Sigmoid colon (tissue), 6 donors: ENCODE measurements at regions not wholly inside any gene's neighbourhood (a gene's known extent, or its start where the extent isn't known, plus 50 kb on each side); places are given as distances from the start of the nearest gene placed in this dataset.
"Not testable (repeated sequence)": the region's sequence is repeated elsewhere in the genome, so short reads cannot be mapped to it uniquely, and the experiment has no call there.

Source experiments
- DNase-seq: peaks from one replicate; pipeline ENCODE4 v3.0.0-alpha.2; 2019
- H3K27ac ChIP-seq, 4 donors: fragments of 200-600 bp; sonication (generic); one replicate each; pipeline ENCODE4 v1.5.1; 2016 to 2019; ENCODE audit warnings: mild to moderate bottlenecking in 1 of 4
- H3K27me3 ChIP-seq, 3 donors: fragments of 200-600 bp; sonication (generic); one replicate each; pipeline ENCODE4 v1.5.1; 2019; ENCODE audit warnings: mild to moderate bottlenecking in 1 of 3
- H3K36me3 ChIP-seq, 4 donors: fragments of 200-600 bp; sonication (generic); one replicate each; pipeline ENCODE4 v1.5.1; 2016 to 2019
- H3K4me1 ChIP-seq, 4 donors: fragments of 200-600 bp; sonication (generic); one replicate each; pipeline ENCODE4 v1.5.1; 2017 to 2019
- H3K4me3 ChIP-seq, 4 donors: fragments of 200-600 bp; sonication (generic); one replicate each; pipeline ENCODE4 v1.5.1; 2017 to 2019; ENCODE audit warnings: mild to moderate bottlenecking in 2 of 4, moderate library complexity in 1 of 4
- H3K9me3 ChIP-seq, 4 donors: fragments of 200-600 bp in 3 of 4; sonication (generic) in 3 of 4; one replicate each; pipeline versions ENCODE4 v1.5.1 to v1.6.1; 2013 to 2019
- EP300 ChIP-seq, 4 donors: sonication (generic); formaldehyde crosslinking; IDR thresholded peaks; one replicate each; pipeline ENCODE4 v1.6.1; 2017; ENCODE audit warnings: antibody characterized with exemption in 4 of 4
- POLR2A ChIP-seq, 2 donors: fragments of 450-650 bp; IDR thresholded peaks; one replicate each; pipeline ENCODE4 v1.6.1; 2016; ENCODE audit warnings: antibody characterized with exemption in 2 of 2, mild to moderate bottlenecking in 2 of 2, moderate library complexity in 2 of 2
- POLR2AphosphoS5 ChIP-seq, 4 donors: sonication (generic); formaldehyde crosslinking; IDR thresholded peaks; one replicate each; pipeline ENCODE4 v1.6.1; 2017; ENCODE audit warnings: antibody characterized with exemption in 4 of 4
- WGBS, 2 donors: extraction: QIAGEN DNeasy Blood & Tissue Kit; methylation state at CpG; one replicate each; pipeline ENCODE4 v1.1.7; 2013; 5-methylcytosine and 5-hydroxymethylcytosine counted together
- intact Hi-C: fragments of 100-400 bp; cut with DNase I; formaldehyde crosslinking; loops from one replicate; pipeline ENCODE4 v1.15.1; 2023
- TF ChIP-seq, protein P1 (sequence below), 4 experiments: fragments of 450-650 bp in 3 of 4; fragments of 200-600 bp in 1 of 4; IDR thresholded peaks; one replicate each; pipeline ENCODE4 v1.5.1; 2016 to 2019; ENCODE audit warnings: antibody characterized with exemption in 4 of 4, mild to moderate bottlenecking in 3 of 4, moderate library complexity in 2 of 4
- donor health status: healthy with polysubstance abuse.
- donor health status: healthy.

DNA sequence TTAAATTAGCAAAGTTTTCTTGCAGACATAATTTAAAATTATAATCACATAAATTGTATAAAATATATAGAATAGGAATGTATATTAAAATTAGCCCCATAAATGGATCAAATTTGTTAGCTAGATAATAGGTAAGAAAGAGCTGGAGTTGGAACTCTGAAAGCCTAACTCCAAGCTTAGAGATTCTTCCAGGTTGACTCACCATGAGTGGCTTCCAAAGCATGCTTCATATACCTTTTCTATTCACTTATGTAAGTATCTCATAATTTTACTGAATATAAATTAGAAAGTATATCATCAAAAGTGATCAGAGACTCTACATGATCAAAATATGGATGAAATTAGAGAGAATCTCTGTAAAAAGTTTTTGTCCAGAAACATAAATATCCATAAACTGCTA lies 320.7 kb upstream of the MAGI2 start:
- no peak for DNase-seq
- Histone ChIP-seq H3K36me3 (no peaks in the 10 kb centered on the region), H3K27me3 (no peaks in the 10 kb centered on the region), H3K4me1 (no peaks in the 10 kb centered on the region), H3K4me3 (no peak overlapping the region), H3K27ac (no peak overlapping the region), H3K9me3 (no peaks in the 10 kb centered on the region)
- TF ChIP-seq POLR2A (IDR thresholded peaks at IDR 0.05), result no peak
- TF ChIP-seq, protein P1, sequence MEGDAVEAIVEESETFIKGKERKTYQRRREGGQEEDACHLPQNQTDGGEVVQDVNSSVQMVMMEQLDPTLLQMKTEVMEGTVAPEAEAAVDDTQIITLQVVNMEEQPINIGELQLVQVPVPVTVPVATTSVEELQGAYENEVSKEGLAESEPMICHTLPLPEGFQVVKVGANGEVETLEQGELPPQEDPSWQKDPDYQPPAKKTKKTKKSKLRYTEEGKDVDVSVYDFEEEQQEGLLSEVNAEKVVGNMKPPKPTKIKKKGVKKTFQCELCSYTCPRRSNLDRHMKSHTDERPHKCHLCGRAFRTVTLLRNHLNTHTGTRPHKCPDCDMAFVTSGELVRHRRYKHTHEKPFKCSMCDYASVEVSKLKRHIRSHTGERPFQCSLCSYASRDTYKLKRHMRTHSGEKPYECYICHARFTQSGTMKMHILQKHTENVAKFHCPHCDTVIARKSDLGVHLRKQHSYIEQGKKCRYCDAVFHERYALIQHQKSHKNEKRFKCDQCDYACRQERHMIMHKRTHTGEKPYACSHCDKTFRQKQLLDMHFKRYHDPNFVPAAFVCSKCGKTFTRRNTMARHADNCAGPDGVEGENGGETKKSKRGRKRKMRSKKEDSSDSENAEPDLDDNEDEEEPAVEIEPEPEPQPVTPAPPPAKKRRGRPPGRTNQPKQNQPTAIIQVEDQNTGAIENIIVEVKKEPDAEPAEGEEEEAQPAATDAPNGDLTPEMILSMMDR (IDR thresholded peaks at IDR 0.05), result no peak
- no peak for TF ChIP-seq POLR2AphosphoS5 (IDR thresholded peaks at IDR 0.05)
- no peak for TF ChIP-seq EP300 (IDR thresholded peaks at IDR 0.05)
- intact Hi-C loops, result no loop called here

DNA sequence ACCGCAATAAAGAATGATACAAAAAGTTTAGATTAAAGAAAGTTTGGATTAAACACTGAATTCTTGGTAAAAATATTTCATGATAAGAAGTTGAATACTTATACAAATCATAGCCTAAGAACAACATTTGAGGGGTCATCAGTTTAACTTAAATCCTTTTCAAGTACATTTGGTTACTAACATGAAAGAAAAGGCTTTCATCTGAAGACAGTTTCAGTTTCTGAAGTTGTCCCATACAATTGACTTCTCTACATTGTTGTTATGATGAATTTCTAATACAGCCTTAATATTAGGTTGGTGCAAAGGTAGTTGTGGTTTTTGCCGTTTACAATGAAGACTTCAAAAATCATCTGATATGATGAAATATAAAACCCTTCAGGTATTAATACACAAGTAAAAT lies 317.5 kb upstream of the MAGI2 start:
- Histone ChIP-seq H3K27ac (no peak overlapping the region), H3K36me3 (no peaks in the 10 kb centered on the region), H3K9me3 (no peaks in the 10 kb centered on the region), H3K27me3 (no peaks in the 10 kb centered on the region), H3K4me1 (no peaks in the 10 kb centered on the region), H3K4me3 (no peak overlapping the region)
- no peak for DNase-seq
- TF ChIP-seq POLR2AphosphoS5 (IDR thresholded peaks at IDR 0.05) (no peak), POLR2A (IDR thresholded peaks at IDR 0.05) (no peak), EP300 (IDR thresholded peaks at IDR 0.05) (no peak)
- TF ChIP-seq, protein P1 (IDR thresholded peaks at IDR 0.05), result no peak
- intact Hi-C loops, result no loop called here
- 85 to 88% methylated on average over 2 of the region's 2 CpGs for WGBS, 2 donors

DNA sequence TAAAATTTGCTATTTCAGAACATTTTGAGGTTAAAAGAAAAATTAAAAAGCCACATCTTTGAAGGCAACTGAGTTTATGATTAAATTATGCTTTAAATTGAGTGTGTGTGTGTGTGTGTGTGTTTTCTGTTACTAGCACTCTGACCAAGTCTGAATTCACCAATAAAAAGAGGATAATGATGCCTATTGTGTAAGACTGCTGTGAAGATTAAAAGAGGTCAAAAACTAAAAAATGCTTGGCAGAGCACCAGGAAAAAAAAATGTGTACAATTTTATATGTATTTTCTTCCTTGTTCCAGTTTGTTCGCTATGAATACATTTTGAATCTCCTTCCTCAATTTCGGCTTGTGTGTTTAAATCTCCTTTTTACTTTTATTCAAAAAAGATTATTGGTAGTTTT lies 316.6 kb upstream of the MAGI2 start:
- Histone ChIP-seq H3K9me3 (no peaks in the 10 kb centered on the region), H3K27me3 (no peaks in the 10 kb centered on the region), H3K36me3 (no peaks in the 10 kb centered on the region), H3K4me1 (no peaks in the 10 kb centered on the region), H3K27ac (no peak overlapping the region), H3K4me3 (no peak overlapping the region)
- no peak for TF ChIP-seq POLR2A (IDR thresholded peaks at IDR 0.05)
- no peak for DNase-seq
- WGBS, 2 donors, result 14 to 63% methylated on average over 2 of the region's 2 CpGs
- intact Hi-C loops, result no loop called here

DNA sequence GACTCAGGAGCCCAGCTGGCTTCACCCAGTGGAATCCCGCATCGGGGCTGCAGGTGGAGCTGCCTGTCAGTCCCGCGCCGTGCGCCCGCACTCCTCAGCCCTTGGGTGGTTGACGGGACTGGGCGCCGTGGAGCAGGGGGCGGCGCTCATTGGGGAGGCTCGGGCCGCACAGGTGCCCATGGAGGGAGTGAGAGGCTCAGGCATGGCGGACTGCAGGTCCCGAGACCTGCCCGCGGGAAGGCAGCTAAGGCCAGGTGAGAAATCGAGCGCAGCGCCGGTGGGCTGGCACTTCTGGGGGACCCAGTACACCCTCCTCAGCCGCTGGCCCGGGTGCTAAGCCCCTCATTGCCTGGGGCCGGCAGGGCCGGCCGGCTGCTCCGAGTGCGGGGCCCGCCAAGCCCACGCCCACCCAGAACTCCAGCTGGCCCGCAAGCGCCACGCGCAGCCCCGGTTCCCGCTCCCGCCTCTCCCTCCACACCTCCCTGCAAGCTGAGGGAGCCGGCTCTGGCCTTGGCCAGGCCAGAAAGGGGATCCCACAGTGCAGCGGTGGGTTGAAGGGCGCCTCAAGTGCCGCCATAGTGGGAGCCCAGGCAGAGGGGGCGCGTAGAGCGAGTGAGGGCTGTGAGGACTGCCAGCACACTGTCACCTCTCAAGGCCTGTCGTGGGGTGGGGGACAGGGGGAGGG lies 314.6 kb upstream of the MAGI2 start:
- H3K36me3 ChIP-seq, H3K27ac ChIP-seq, H3K4me1 ChIP-seq, H3K9me3 ChIP-seq, H3K4me3 ChIP-seq, intact Hi-C loops, H3K27me3 ChIP-seq: not testable (repeated sequence)
- peak; percentile 43 for DNase-seq
- 93 to 95% methylated on average over 46 of the region's 46 CpGs for WGBS, 2 donors

DNA sequence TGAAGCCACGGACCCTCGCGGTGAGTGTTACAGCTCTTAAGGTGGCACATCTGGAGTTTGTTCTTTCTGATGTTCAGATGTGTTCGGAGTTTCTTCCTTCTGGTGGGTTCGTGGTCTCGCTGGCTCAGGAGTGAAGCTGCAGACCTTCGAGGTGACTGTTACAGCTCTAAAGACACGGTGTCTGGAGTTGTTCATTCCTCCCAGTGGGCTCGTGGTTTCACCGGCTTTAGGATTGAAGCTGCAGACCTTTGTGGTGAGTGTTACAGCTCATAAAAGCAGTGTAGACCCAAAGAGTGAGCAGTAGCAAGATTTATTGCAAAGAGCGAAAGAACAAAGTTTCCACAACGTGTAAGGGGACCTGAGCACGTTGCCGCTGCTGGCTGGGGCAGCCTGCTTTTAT lies 313.7 kb upstream of the MAGI2 start:
- intact Hi-C loops, H3K4me3 ChIP-seq, H3K9me3 ChIP-seq, DNase-seq, H3K27me3 ChIP-seq, H3K4me1 ChIP-seq, H3K36me3 ChIP-seq, H3K27ac ChIP-seq: not testable (repeated sequence)
- WGBS, 2 donors, result 75 to 88% methylated on average over 14 of the region's 14 CpGs

DNA sequence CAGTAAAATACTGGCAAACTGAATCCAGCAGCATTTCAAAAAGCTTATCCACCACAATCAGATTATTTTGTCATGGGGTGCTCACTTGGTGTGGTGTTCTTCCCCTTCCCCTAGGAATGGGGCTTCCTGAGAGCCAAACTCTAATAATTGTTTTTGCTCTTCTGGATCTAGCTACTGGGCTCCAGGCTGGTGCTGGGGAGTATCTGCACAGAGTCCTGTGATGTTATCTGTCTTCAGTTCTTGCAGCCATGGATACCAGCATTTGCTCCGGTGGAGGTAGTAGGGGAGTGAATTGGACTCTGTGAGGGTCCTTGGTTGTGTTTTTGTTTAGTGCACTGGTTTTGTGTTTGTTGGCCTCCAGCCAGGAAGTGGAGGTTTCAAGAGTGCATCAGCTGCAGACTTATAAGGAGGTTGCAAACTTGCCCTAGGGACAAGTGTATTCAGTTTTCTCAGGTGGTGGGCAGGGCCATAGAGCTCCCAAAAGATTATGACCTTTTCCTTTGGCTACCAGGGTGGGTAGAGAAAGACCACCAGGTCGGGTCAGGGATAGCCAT lies 308.5 kb upstream of the MAGI2 start:
- 48 to 72% methylated on average over 2 of the region's 2 CpGs for WGBS, 2 donors
- Histone ChIP-seq H3K4me1 (no peaks in the 10 kb centered on the region), H3K27me3 (no peaks in the 10 kb centered on the region), H3K36me3 (no peaks in the 10 kb centered on the region), H3K4me3 (no peak overlapping the region), H3K9me3 (no peaks in the 10 kb centered on the region), H3K27ac (no peak overlapping the region)
- no peak for TF ChIP-seq EP300 (IDR thresholded peaks at IDR 0.05)
- TF ChIP-seq, protein P1 (IDR thresholded peaks at IDR 0.05), result no peak
- TF ChIP-seq POLR2A (IDR thresholded peaks at IDR 0.05), result no peak
- no peak for TF ChIP-seq POLR2AphosphoS5 (IDR thresholded peaks at IDR 0.05)
- DNase-seq, result no peak
- intact Hi-C loops, result no loop called here

DNA sequence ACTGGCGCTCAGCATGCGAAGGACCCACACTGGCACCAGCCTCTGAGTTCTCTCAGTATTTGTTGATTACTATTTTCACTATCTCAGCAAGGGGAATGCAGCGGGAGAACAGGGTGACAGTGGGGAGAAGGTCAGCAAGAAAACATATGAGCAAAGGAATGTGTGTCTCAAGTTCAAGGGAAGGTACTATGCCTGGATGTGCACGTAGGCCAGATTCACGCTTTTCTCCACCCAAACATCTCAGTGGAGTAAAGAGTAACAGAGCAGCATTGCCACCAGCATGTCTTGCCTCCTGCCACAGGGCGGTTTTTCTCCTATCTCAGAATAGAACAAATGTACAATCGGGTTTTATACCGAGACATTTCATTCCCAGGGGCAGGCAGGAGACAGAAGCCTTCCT lies 297.5 kb upstream of the MAGI2 start:
- H3K36me3 ChIP-seq, H3K27ac ChIP-seq, H3K4me3 ChIP-seq, DNase-seq, H3K27me3 ChIP-seq, H3K4me1 ChIP-seq, H3K9me3 ChIP-seq, intact Hi-C loops: not testable (repeated sequence)
- 91 to 97% methylated on average over 8 of the region's 8 CpGs for WGBS, 2 donors
